ENCODE measurements at regions not wholly inside any gene's neighbourhood (a gene's known extent, or its start where the extent isn't known, plus 50 kb on each side); places are given as distances from the start of the nearest gene placed in this dataset.

DNA sequence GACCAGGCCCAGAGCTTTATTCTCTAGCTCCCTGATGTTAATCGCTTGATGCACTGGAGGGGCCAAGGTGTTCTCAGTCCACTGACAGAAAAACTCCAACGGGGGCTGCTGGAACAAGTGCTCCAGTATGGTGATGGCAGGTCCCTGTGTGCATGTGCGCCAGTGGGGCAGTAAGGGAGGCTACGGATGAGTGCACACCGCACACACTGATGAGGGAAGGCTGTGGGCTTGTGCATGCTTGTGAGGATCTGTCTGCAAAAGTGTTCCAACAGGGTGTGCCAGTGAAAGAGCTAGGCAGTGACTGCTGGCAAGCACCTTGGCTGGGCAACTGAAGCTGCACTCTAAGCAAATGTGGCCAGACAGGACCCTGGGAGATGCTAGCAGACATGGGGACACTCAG lies 229.7 kb upstream of the FOXG1 start:
- no peak for ATAC-seq (ENCODE audit: low read depth)
- Histone ChIP-seq H3K9me1 (ENCODE audit: insufficient read depth, low read length) (no peaks in the 10 kb centered on the region), H2AFZ (replicated peaks; ENCODE audit: low read length, poor library complexity) (peak overlapping the region; percentile 16), H3K27ac (ENCODE audit: insufficient read depth, low read length) (no peak overlapping the region), H4K5ac (ENCODE audit: low read depth, low read length) (no peak overlapping the region), H3K56ac (ENCODE audit: extremely low read depth, insufficient read depth, low read length) (no peak overlapping the region), H4K20me1 (ENCODE audit: insufficient read depth, low read length) (no peaks in the 10 kb centered on the region), H3K4ac (ENCODE audit: low read depth, low read length) (no peak overlapping the region), H3K4me1 (ENCODE audit: control insufficient read depth, insufficient read depth, low read length) (no peaks in the 10 kb centered on the region), H3K27me3 (ENCODE audit: control insufficient read depth, insufficient read depth, low read length) (no peaks in the 10 kb centered on the region), H3K14ac (replicated peaks; ENCODE audit: low read depth, low read length) (no peak overlapping the region), H2BK20ac (ENCODE audit: low read depth, low read length) (no peak overlapping the region), H2BK5ac (ENCODE audit: low read depth, low read length, poor library complexity, severe bottlenecking) (no peak overlapping the region), H3K9me3 (ENCODE audit: control insufficient read depth, insufficient read depth, low read length) (peaks cover 8% of the 10 kb centered on the region), H4K91ac (ENCODE audit: insufficient read depth, low read depth, low read length) (no peak overlapping the region), H2AK9ac (replicated peaks; ENCODE audit: low read depth, low read length, poor library complexity) (no peak overlapping the region), H3K36me3 (ENCODE audit: control insufficient read depth, insufficient read depth, low read length) (no peaks in the 10 kb centered on the region), H3K79me1 (ENCODE audit: low read depth in 1 of 2, low read length in 2 of 2) (no peaks in the 10 kb centered on the region), H3K9ac (ENCODE audit: low read depth, low read length) (no peak overlapping the region), H2BK15ac (ENCODE audit: low read depth, low read length) (no peak overlapping the region), H3K18ac (ENCODE audit: low read depth, low read length) (no peak overlapping the region), H2BK120ac (ENCODE audit: low read depth, low read length) (no peak overlapping the region), H2AK5ac (ENCODE audit: low read depth, low read length) (no peak overlapping the region), H4K8ac (ENCODE audit: low read depth in 2 of 2, low read length in 2 of 2) (no peak overlapping the region), H3K4me3 (ENCODE audit: insufficient read depth, low read depth, low read length) (no peak overlapping the region), H3K23ac (ENCODE audit: low read depth, low read length) (no peak overlapping the region), H3K4me2 (ENCODE audit: low read depth, low read length) (no peak overlapping the region)
- CTCF ChIA-PET = no interaction called here
- WGBS, 2 experiments (ENCODE audit: extremely low coverage in 2 of 2, insufficient read length in 1 of 2) = 60% methylated on average over 4 of the region's 5 CpGs; no CpG with 5 or more reads in 1 of the 2 experiments
- TF ChIP-seq, protein P1, sequence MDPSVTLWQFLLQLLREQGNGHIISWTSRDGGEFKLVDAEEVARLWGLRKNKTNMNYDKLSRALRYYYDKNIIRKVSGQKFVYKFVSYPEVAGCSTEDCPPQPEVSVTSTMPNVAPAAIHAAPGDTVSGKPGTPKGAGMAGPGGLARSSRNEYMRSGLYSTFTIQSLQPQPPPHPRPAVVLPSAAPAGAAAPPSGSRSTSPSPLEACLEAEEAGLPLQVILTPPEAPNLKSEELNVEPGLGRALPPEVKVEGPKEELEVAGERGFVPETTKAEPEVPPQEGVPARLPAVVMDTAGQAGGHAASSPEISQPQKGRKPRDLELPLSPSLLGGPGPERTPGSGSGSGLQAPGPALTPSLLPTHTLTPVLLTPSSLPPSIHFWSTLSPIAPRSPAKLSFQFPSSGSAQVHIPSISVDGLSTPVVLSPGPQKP (IDR thresholded peaks at IDR 0.05; ENCODE audit: borderline replicate concordance, low read depth, low read length) = no peak
- TF ChIP-seq, protein P2, sequence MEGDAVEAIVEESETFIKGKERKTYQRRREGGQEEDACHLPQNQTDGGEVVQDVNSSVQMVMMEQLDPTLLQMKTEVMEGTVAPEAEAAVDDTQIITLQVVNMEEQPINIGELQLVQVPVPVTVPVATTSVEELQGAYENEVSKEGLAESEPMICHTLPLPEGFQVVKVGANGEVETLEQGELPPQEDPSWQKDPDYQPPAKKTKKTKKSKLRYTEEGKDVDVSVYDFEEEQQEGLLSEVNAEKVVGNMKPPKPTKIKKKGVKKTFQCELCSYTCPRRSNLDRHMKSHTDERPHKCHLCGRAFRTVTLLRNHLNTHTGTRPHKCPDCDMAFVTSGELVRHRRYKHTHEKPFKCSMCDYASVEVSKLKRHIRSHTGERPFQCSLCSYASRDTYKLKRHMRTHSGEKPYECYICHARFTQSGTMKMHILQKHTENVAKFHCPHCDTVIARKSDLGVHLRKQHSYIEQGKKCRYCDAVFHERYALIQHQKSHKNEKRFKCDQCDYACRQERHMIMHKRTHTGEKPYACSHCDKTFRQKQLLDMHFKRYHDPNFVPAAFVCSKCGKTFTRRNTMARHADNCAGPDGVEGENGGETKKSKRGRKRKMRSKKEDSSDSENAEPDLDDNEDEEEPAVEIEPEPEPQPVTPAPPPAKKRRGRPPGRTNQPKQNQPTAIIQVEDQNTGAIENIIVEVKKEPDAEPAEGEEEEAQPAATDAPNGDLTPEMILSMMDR (conservative IDR thresholded peaks at IDR 0.05; ENCODE audit: low read depth, low read length) = no peak
- no peak for TF ChIP-seq MAFK (IDR thresholded peaks at IDR 0.05; ENCODE audit: low read depth, low read length)
- TF ChIP-seq FOS (IDR thresholded peaks at IDR 0.05; ENCODE audit: low read depth, low read length) = no peak
- no peak for TF ChIP-seq POLR2A (IDR thresholded peaks at IDR 0.05; ENCODE audit: low read depth, low read length)
- TF ChIP-seq, protein P3, sequence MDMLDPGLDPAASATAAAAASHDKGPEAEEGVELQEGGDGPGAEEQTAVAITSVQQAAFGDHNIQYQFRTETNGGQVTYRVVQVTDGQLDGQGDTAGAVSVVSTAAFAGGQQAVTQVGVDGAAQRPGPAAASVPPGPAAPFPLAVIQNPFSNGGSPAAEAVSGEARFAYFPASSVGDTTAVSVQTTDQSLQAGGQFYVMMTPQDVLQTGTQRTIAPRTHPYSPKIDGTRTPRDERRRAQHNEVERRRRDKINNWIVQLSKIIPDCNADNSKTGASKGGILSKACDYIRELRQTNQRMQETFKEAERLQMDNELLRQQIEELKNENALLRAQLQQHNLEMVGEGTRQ (IDR thresholded peaks at IDR 0.05; ENCODE audit: low read depth, low read length) = no peak
- TF ChIP-seq MAZ (IDR thresholded peaks at IDR 0.05; ENCODE audit: borderline replicate concordance, low read depth, low read length) = no peak
- no peak for TF ChIP-seq CEBPB (IDR thresholded peaks at IDR 0.05; ENCODE audit: low read depth, low read length)
- no peak for TF ChIP-seq BHLHE40 (IDR thresholded peaks at IDR 0.05; ENCODE audit: low read depth, low read length)
- no peak for TF ChIP-seq RFX5 (IDR thresholded peaks at IDR 0.05; ENCODE audit: low read depth, low read length)
- TF ChIP-seq MXI1 (IDR thresholded peaks at IDR 0.05; ENCODE audit: borderline replicate concordance, low read depth, low read length) = no peak
- no peak for TF ChIP-seq SMC3 (IDR thresholded peaks at IDR 0.05; ENCODE audit: low read depth, low read length)
- no peak for TF ChIP-seq CHD1 (IDR thresholded peaks at IDR 0.05; ENCODE audit: low read depth, low read length)
- no peak for TF ChIP-seq RCOR1 (IDR thresholded peaks at IDR 0.05; ENCODE audit: insufficient replicate concordance, low read length)
- no peak for TF ChIP-seq RAD21 (IDR thresholded peaks at IDR 0.05; ENCODE audit: low read length)
- no peak for DNase-seq
- POLR2A ChIA-PET (ENCODE audit: unreplicated experiment) = no interaction called here
- intact Hi-C loops (cut with micrococcal nuclease) (no loop called here), dilution Hi-C loops (cut with HindIII; ENCODE audit: low sequenced_read_pairs, unreplicated experiment) (no loop called here), in situ Hi-C loops (cut with MboI; ENCODE audit: low sequenced_read_pairs) (no loop called here)
- no TSS peak for BruUV-seq (replicated peaks)

Measured in IMR-90 (cell line).